Activated T-helper 1 cell treated with Interleukin-2 at 50 U/mL for 16 hours (primary cell): ENCODE measurements at regions not wholly inside any gene's neighbourhood (a gene's known extent, or its start where the extent isn't known, plus 50 kb on each side); places are given as distances from the start of the nearest gene placed in this dataset.
"Not testable (repeated sequence)": the region's sequence is repeated elsewhere in the genome, so short reads cannot be mapped to it uniquely, and the experiment has no call there.

Experiments used
- DNase-seq: peaks from one replicate; pipeline ENCODE4 v3.0.0-alpha.2; 2020; ENCODE audit warnings: low read depth

- no peak for DNase-seq
Measured at GRCh38 chr10:120048391-120048790, 155.9 kb downstream of the SEC23IP start.

- no peak for DNase-seq
Measured at GRCh38 chr10:120051671-120052070, 159.1 kb downstream of the SEC23IP start.

- DNase-seq = no peak
Measured at GRCh38 chr10:120052964-120053702, 160.6 kb downstream of the SEC23IP start.

- not testable (repeated sequence) for DNase-seq
Measured at GRCh38 chr10:120059790-120060189, 167.3 kb downstream of the SEC23IP start.

GRCh38 chr10:120067427-120067826, 174.9 kb downstream of the SEC23IP start:
- no peak for DNase-seq

- DNase-seq = no peak
Measured at GRCh38 chr10:120069700-120070099, 177.2 kb downstream of the SEC23IP start.

GRCh38 chr10:120075349-120075748, 182.8 kb downstream of the SEC23IP start:
- no peak for DNase-seq

GRCh38 chr10:120076996-120077706, 184.6 kb downstream of the SEC23IP start:
- DNase-seq = no peak

GRCh38 chr10:120077707-120078492, 185.4 kb downstream of the SEC23IP start:
- no peak for DNase-seq

- DNase-seq = no peak
Measured at GRCh38 chr10:120085096-120085796, 192.7 kb downstream of the SEC23IP start.

- DNase-seq = no peak
Measured at GRCh38 chr10:120086066-120086465, 193.5 kb downstream of the SEC23IP start.

- DNase-seq = no peak
Measured at GRCh38 chr10:120087109-120087508, 194.6 kb downstream of the SEC23IP start.

- DNase-seq = no peak
Measured at GRCh38 chr10:120095875-120096274, 203.3 kb downstream of the SEC23IP start.

GRCh38 chr10:120097766-120098165, 205.2 kb downstream of the SEC23IP start:
- no peak for DNase-seq

- DNase-seq = no peak
Measured at GRCh38 chr10:120098232-120098930, 205.9 kb downstream of the SEC23IP start.

- no peak for DNase-seq
Measured at GRCh38 chr10:120103738-120104560, 211.4 kb downstream of the SEC23IP start.

GRCh38 chr10:120105001-120105400, 212.5 kb downstream of the SEC23IP start:
- no peak for DNase-seq

GRCh38 chr10:120105492-120105891, 213.0 kb downstream of the SEC23IP start:
- no peak for DNase-seq

- DNase-seq = no peak
Measured at GRCh38 chr10:120108916-120109315, 216.4 kb downstream of the SEC23IP start.

- not testable (repeated sequence) for DNase-seq
Measured at GRCh38 chr10:120109725-120110124, 217.2 kb downstream of the SEC23IP start.

- DNase-seq = no peak
Measured at GRCh38 chr10:120110196-120110595, 217.7 kb downstream of the SEC23IP start.
